Prostate gland (tissue), 2 donors: ENCODE measurements at regions not wholly inside any gene's neighbourhood (a gene's known extent, or its start where the extent isn't known, plus 50 kb on each side); places are given as distances from the start of the nearest gene placed in this dataset.

Experiments
- DNase-seq: peaks from one replicate; pipeline ENCODE4 v3.0.0-alpha.2; 2019; ENCODE audit warnings: low spot score
- H3K27ac ChIP-seq, 2 donors: fragments of 200-600 bp; sonication (generic); 2 replicates each; pipeline ENCODE4 v1.5.1; 2017 to 2019
- H3K27me3 ChIP-seq: fragments of 200-600 bp; sonication (generic); replicated peaks from 2 replicates; pipeline ENCODE4 v1.5.1; 2019; ENCODE audit not compliant: insufficient read depth
- H3K36me3 ChIP-seq, 2 donors: fragments of 200-600 bp; sonication (generic); 1 replicate in 1 of 2; 2 replicates in 1 of 2; pipeline versions ENCODE4 v1.5.1 to v1.8.1; 2017 to 2019
- H3K4me1 ChIP-seq: fragments of 200-600 bp; sonication (generic); replicated peaks from 2 replicates; pipeline ENCODE4 v1.5.1; 2019
- H3K4me3 ChIP-seq, 2 donors: fragments of 200-600 bp; sonication (generic); 2 replicates each; pipeline ENCODE4 v1.5.1; 2017 to 2019
- H3K9me3 ChIP-seq: fragments of 200-600 bp; sonication (generic); 2 replicates; pipeline ENCODE4 v1.5.1; 2017
- POLR2A ChIP-seq: fragments of 450-650 bp; IDR thresholded peaks from one replicate; pipeline ENCODE4 v1.6.1; 2016; ENCODE audit warnings: antibody characterized with exemption, mild to moderate bottlenecking
- POLR2AphosphoS5 ChIP-seq: sonication (generic); formaldehyde crosslinking; IDR thresholded peaks from one replicate; pipeline ENCODE4 v1.6.1; 2017; ENCODE audit warnings: antibody characterized with exemption
- WGBS: methylation state at CpG from one replicate; pipeline ENCODE4 v1.1.5; 2018; 5-methylcytosine and 5-hydroxymethylcytosine counted together
- intact Hi-C: fragments of 100-400 bp; cut with DNase I; formaldehyde crosslinking; loops from one replicate; pipeline ENCODE4 v1.14.2; 2022
- TF ChIP-seq, protein P1 (sequence below), 4 experiments: fragments of 200-600 bp in 2 of 4; fragments of 450-650 bp in 2 of 4; sonication (generic) in 2 of 4; IDR thresholded peaks; 1 replicate in 3 of 4; 2 replicates in 1 of 4; pipeline ENCODE4 v1.5.1; 2016 to 2019; ENCODE audit warnings: antibody characterized with exemption in 4 of 4, mild to moderate bottlenecking in 2 of 4, moderate library complexity in 2 of 4

DNA sequence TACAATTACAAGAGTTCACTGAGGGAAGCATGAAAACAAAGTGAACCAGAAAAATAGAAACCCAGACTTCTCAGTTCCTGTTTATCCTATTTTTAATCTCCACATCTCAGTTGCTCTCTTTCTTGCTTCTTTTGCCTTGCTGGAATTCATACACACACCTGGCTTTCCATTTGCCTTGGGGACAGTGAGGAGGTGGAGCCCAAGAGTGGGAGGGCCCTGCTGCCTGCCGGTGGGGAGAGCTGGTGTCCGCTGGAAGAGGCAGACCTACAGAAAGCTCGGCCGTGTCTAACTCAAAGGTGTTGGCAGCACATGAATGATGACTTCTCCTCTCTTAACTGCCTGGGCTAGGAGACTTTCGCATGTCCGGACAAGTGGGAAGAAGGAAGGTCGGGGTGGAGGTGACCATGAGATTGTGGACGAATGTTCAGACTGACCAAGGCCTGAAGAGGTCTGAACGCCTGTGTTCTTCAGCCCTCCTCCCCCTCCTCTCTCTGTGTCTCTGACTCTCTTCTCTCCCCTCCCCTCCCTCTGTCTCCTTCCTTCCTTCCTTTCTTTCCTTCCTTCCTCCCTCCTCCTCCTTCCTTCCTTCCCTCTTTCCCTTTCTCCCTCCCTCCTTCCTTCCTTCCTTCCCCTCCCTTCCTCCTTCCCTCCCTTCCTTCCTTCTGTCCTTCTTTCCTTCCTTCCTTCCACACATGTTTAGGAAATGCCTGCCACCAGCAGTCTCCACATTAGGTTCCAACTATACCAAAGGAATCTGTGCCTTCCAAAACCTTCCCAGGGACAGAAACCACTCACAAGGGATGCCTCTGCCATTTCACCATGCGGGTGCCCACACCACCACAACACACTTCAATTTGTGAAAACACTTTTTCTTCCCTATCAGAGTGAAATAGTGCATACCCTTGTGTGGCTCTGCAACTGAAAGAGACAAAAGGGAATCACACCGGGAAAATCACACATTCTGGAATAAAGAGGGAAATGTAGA lies 157.3 kb upstream of the RUNX1 start:
- WGBS: 43% methylated on average over 11 of the region's 11 CpGs
- DNase-seq: peak; percentile 16
- H3K4me3 ChIP-seq: no peak overlapping the region
- H3K27ac ChIP-seq: peak overlapping the region; percentile 50 to 59
- no peak for TF ChIP-seq POLR2AphosphoS5
- TF ChIP-seq, protein P1, sequence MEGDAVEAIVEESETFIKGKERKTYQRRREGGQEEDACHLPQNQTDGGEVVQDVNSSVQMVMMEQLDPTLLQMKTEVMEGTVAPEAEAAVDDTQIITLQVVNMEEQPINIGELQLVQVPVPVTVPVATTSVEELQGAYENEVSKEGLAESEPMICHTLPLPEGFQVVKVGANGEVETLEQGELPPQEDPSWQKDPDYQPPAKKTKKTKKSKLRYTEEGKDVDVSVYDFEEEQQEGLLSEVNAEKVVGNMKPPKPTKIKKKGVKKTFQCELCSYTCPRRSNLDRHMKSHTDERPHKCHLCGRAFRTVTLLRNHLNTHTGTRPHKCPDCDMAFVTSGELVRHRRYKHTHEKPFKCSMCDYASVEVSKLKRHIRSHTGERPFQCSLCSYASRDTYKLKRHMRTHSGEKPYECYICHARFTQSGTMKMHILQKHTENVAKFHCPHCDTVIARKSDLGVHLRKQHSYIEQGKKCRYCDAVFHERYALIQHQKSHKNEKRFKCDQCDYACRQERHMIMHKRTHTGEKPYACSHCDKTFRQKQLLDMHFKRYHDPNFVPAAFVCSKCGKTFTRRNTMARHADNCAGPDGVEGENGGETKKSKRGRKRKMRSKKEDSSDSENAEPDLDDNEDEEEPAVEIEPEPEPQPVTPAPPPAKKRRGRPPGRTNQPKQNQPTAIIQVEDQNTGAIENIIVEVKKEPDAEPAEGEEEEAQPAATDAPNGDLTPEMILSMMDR (IDR thresholded peaks at IDR 0.05): no peak
- TF ChIP-seq POLR2A: no peak
- no peaks in the 10 kb centered on the region for H3K27me3 ChIP-seq
- no peaks in the 10 kb centered on the region for H3K36me3 ChIP-seq
- H3K4me1 ChIP-seq: no peaks in the 10 kb centered on the region
- intact Hi-C loops: loop anchor here (5.0 kb wide), 2 partner anchors 51 to 111 kb away; no protein-coding TSS in a partner anchor
- H3K9me3 ChIP-seq: no peaks in the 10 kb centered on the region

DNA sequence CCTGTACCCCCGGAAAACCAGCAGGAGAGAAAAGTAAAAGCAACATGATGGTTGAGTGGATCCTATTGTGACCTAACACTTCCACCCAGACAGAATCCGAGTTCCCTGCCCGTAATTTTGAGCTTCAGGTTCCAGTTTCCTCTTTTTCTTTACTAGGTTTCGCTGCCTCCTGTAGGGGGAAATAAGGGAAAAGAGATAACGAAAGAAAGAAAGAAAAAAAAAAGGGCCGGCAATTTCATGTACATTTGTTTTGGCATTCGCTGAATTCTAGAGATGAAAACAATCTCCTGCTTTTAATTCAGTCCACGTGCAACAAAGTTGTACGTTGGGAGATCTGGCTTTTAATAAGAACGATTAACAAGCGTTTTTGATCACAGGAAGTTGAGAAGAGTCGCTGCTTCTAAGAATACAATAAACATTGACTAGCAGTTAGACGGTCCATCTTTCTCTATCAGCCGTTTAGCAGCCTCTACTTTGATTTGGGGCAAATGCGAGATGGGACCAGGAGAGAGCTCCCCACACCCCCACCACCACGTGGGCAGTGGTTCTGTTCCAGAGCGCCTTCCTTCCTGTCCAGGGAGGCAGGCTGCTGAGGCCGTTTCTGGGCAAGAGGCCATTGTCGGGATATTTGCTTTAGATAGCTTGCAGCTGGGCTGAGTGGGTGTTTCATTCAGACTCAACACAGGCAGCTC lies 155.9 kb upstream of the RUNX1 start:
- DNase-seq: peak; percentile 21
- intact Hi-C loops: loop anchor here (5.0 kb wide), 3 partner anchors 52 to 313 kb away; no protein-coding TSS in a partner anchor
- peak; percentile 9 for TF ChIP-seq POLR2AphosphoS5
- TF ChIP-seq POLR2A: no peak
- Histone ChIP-seq H3K36me3 (no peaks in the 10 kb centered on the region), H3K4me3 (no peak overlapping the region), H3K4me1 (no peaks in the 10 kb centered on the region), H3K9me3 (no peaks in the 10 kb centered on the region), H3K27ac (peak overlapping the region; percentile 29 to 59), H3K27me3 (no peaks in the 10 kb centered on the region)
- 19% methylated on average over 19 of the region's 19 CpGs for WGBS

DNA sequence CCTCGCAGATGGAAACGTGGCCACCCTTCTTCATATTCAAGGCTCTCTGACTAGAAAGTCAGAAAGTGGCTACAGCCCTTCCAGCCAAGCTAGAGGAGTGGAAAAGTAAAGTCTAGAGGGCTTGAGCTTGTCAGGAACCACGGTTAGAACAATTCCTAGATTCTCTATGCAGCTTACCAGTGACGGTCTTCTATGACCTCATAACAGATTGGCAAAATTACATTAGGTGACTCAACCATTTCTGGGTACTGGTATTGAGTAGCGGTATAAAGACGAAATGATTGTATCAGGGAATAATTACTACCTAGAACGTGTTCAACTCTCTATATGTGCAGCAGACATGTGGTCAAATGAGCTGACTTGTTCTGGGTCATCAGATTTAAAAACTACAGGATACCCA lies 155.0 kb upstream of the RUNX1 start:
- DNase-seq: no peak
- H3K27ac ChIP-seq: peak overlapping the region; percentile 50 to 59
- H3K4me1 ChIP-seq: no peaks in the 10 kb centered on the region
- intact Hi-C loops: loop anchor here (5.0 kb wide), 1 partner anchor 312 kb away; no protein-coding TSS in a partner anchor
- 95% methylated on average over 7 of the region's 7 CpGs for WGBS
- no peaks in the 10 kb centered on the region for H3K27me3 ChIP-seq
- H3K36me3 ChIP-seq: no peaks in the 10 kb centered on the region
- no peak for TF ChIP-seq POLR2AphosphoS5
- no peak for TF ChIP-seq POLR2A
- TF ChIP-seq, protein P1 (IDR thresholded peaks at IDR 0.05): no peak
- no peaks in the 10 kb centered on the region for H3K9me3 ChIP-seq
- no peak overlapping the region for H3K4me3 ChIP-seq

DNA sequence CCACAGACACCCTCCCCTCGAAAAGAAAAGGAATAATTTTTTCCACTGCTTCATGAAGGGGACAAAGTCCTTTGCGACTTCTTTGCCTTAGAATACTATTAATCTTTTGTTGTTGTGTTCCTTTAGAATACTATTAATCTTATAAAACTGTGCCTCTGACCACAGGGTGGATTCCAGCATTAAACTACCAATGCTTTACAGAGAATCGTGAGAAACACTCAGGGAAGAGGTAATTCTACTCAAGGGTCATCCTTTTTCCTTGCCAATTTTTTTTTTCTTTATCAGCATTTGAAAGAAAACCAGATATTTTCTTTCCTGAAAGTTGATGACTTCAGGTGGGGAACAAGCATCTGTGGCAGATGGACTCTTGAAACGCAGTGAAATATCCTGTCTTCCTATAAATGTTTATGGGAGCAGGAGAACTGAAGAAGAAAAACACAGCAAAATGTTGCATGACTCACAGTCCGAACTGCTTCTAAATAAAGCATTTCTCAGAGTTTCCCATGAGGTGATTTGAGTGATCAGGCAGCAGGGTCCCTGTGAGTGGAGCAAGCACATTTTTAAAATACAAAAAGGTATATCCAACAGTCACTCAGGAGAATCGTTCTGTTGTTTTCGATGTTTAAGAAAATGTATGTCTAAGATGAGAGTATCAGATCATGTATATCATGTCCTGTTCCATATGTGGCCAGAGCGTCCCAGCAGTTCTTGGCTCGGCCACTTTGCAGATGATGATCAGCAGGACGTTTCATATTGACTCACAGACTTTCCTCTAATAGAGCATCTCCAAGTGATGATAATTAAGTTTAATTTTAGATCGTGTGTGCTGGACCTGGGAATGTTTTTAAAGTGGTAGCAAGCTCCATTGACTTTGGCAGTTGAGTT lies 154.2 kb upstream of the RUNX1 start:
- no peak for TF ChIP-seq POLR2A
- peak; percentile 5 for TF ChIP-seq POLR2AphosphoS5
- peak overlapping the region; percentile 50 to 59 for H3K27ac ChIP-seq
- intact Hi-C loops: loop anchor here (5.0 kb wide), 1 partner anchor 311 kb away; no protein-coding TSS in a partner anchor

DNA sequence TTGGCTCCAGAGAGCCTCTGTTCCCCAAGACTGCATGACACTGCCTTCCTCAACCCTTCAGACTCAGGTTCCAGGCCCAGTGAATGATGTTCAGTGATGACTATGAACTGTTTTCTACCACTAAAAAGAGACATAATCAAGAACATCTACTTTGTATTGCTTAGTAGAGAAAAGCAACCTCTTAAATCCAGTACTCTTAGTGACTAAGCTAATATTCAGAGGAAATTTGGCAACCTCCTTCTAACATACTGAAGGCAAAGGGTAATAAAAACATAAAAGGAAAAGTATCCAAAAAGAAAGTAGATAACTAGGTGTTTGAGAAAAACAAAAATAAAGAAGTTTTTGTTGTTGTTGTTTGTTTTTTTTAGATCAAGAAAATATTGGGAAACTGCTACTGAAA lies 153.3 kb upstream of the RUNX1 start:
- Histone ChIP-seq H3K27me3 (peaks cover 2% of the 10 kb centered on the region), H3K9me3 (no peaks in the 10 kb centered on the region), H3K27ac (no peak overlapping the region), H3K4me1 (no peaks in the 10 kb centered on the region), H3K4me3 (no peak overlapping the region), H3K36me3 (no peaks in the 10 kb centered on the region)
- TF ChIP-seq POLR2A: no peak
- TF ChIP-seq POLR2AphosphoS5: no peak
- TF ChIP-seq, protein P1 (IDR thresholded peaks at IDR 0.05): no peak
- intact Hi-C loops: loop anchor here (5.0 kb wide), 1 partner anchor 310 kb away; no protein-coding TSS in a partner anchor
- no peak for DNase-seq

More for the DNA sequence above, 154.2 kb upstream of the RUNX1 start:
- H3K27me3 ChIP-seq: no peaks in the 10 kb centered on the region
- no peaks in the 10 kb centered on the region for H3K9me3 ChIP-seq
- no peaks in the 10 kb centered on the region for H3K36me3 ChIP-seq
- no peak overlapping the region for H3K4me3 ChIP-seq
- H3K4me1 ChIP-seq: no peaks in the 10 kb centered on the region
- WGBS: 46% methylated on average over 11 of the region's 11 CpGs
- no peak for DNase-seq
